ENCODE measurements at regions not wholly inside any gene's neighbourhood (a gene's known extent, or its start where the extent isn't known, plus 50 kb on each side); places are given as distances from the start of the nearest gene placed in this dataset.

DNA sequence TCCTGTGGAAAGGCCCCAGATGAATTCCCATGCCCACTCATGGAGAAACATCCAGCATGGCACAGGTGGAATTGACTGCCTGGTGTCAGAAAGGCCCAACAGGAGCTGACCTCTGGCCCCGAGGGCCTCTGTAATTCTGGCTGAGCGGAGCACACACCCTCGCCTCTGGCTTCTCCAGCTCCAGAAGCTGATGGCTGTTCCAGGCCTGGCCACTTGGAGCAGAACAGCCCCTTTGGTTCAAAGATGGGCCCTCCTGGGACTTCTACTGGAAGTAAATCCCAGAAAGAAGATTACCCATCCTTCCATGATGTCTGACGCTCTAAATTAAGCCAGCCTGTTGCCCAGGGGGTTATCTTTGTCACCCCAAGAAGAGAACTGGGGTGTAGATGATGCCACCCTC is 275.1 kb upstream of the CDH4 start:
- DNase-seq, result no peak

DNA sequence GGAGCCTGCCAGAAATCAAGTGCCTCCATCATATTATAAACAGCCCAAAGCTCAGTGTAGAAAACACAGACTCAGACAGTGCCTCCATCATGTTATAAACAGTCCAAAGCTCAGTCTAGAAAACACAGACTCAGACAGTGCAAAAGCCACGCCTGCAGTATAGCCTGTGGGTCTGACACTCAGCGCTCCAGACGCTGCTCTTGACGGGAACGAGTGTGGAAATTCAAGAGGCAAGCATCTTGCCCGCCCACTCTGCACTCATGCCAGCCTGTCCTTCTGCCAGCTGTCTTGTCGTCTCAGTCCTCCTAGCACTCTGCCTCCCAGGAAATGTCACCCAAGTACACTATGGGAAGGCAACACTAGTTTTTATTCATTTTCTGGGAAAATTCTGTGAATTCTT is 274.2 kb upstream of the CDH4 start:
- DNase-seq, result no peak

DNA sequence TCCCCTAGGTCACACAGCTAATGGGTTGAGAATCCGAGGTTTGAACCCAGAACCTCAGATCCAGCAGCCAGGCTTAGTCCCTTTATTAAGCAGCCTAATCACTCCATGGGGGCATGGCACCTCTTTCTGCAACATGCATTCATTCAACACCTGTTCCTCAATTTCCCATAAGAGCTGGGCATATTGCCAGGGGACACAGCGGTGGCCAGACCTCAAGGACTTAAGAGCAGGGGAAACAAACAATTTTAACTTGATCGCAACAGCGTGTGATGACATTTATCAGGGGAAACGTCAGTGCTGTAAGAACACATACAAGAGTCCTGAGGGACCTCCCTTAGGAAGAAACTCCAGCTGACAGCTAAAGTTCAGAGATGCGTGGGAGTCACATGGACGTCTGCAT is 267.4 kb upstream of the CDH4 start:
- no peak for DNase-seq

DNA sequence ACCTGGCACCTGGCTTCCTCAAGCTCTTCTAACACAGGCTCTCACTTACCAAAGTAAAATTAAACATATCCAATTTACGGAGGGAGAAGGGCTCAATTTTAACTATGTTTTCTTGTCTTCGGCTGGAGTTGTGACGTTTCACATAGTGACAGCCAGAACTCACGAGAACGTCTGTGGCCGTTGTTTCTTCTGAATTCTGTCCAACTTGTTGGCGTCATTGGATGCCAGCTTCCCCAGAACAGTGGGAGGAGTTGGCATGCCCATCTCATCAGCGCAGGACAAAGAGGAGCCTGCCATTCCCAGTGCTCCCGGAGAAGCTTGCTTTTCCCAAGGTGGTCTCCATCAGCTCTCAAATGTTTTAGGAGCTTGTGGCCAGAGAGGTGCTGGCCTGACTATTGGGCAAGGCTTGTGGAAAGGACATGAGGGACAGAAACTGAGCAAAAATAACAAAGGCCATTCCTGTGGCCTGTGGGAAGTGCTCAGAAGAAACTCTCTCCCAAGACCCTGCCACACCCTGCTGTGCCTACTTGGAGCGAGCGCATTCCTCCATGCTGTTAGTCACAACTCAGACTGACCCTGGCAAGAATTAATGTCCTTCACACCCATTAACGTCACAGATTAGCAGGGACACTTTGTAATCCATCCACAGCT is 265.4 kb upstream of the CDH4 start:
- no peak for DNase-seq

DNA sequence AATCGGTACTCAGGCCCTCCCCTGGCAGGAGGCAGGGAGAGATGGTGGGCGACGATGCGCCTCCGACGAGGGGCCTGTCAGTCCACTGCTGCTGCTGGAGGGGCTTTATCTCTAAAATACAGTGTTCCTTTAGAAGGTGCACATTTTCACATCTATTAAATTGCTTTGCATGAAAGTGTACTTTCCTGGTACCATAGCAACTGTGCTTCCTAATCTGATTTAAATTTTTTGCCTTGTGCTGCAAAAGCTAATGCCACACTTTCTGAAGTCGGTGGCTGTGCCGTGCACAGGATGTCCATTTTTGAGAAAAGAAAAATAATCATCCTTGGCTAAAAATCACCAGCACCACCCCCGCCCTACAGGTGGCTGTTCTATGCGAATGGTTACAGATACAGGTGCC is 262.0 kb upstream of the CDH4 start:
- DNase-seq, result no peak

DNA sequence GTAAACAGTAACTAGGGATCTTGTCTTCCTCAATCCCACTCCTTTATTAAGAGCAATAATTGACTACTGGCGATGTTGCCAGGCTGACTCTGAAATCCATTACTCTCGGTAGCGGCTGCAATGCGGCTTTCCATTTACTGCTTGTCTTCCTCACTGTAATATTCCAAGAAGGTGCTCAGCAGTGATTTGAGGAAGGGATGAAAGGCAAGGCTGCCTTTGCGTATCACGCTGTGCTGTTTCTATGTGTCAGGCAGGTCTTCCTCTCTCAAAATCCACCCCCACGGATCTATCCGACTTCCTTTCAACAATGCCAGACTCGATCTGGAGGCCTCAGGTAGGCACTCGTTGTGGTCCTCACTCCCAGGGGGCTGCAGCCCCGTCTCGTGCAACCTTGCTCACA is 261.4 kb upstream of the CDH4 start:
- DNase-seq, result no peak

DNA sequence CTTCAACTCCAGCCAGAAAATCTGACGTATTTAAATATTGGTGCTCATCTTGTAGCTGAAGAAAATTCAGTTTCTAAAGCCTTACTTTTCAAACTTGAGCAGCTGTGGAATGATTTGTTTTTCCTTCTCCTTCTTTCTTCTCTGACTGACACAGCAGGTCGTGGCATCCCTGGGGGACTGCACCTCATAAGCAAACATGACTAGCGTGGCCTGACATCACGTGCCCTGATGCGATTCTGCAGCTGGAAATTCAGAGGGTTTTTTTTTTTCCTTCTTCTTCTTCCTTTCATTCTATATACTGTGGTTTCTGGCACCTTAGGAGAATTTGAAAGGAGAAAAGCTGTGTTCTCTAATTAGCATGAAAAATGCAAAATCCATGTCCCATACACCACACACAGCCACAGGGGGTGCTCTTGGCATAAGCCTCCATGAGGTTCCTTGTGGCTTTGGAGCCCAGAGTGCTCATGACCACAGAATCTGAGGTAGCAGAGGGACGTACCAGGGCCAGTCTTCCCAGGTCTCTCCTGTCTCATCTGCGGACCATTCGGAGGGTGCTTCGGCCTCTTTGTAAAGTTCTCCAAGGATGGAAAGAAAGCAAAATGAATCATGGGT is 258.5 kb upstream of the CDH4 start:
- DNase-seq, result no peak

DNA sequence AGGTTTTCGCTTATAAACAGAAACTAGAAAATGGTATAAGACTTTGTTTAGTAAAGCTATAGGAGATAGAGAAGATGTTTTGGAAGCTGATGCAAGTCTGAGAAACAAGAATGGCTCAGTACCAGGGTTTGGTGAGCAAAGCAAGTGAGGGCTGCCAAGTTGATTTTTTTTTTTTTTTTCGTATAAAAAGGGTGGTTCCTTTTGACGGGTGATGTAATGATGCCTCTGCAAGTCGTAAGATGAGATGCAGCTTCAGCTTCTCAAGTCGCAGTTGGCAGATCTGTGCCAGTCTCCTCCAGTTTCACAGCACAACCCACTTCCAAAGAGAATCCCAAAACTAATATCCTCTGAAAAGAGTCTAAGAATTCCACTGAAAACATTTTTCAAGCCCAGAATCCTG is 252.8 kb upstream of the CDH4 start:
- no peak for DNase-seq

DNA sequence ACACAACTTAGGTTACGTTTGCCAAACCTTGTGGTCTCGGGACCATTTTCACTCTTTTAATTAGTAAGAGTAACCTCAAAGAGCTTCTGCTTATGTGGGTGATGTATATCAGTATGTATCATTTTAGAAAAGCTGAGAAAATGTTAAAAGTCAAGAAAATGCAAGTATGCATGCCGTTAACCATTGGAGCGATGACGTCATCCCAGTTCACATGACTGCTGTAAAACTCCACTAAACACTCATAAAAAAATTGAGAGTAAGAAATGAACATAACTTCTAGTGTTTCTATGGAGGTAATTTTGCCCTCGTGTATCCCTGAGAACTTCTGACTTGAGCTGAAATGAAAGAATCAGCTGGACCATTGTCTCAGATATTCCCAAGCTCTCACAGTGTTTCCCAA is 250.0 kb upstream of the CDH4 start:
- DNase-seq, result no peak

DNA sequence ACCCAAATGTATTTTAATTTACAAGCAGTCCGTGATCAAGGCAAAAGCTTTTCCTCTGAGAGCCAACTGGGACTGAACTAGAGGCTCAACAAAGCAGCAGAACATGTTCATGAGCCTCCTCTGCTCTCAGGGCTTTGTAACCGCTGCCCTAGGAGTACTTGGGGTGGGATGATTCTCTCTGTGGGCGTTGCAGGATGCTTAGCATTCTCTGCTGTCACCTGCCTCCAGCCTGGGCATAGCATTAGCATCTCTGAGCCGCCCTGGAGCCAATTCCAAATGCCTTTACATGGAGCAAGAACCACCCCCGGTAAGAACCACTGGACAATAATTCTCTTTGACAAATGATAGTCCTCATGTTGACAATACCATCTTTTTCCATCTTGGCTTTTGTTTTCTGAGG is 237.6 kb upstream of the CDH4 start:
- DNase-seq, result no peak

DNA sequence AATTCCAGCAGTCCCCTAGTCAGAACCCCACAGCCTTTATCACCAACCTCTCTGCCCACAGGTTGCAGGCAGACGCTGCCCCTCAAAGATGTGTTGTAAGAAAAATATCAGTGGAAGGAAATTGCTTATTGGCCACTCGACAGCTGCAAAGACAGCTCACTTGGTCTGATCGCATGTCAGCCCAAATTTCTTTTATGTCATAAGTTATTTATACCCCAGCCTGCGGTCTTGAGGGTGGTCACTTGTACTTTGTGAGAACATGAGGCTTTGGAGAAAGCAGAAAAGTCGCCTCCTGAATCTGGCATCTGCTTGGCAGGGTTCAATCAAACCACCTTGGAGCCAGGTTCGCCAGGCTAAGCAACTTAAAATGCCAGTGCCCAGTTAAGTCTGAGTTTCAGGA is 236.5 kb upstream of the CDH4 start:
- no peak for DNase-seq

DNA sequence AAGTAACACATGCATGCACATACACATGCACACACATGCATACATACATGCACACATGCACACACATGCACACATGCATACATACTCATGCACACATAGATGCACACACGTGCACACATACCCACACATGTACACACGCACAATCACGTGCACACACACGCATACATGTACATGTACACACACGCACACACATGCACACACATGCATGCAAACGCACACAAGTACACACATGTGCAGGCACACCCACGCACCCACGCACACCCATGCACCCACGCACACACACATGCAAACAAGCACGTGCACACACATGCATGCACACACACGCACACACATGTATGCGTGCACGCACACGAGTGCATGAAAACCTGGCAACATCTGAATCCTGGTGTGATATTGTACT is 232.7 kb upstream of the CDH4 start:
- DNase-seq, result no peak

DNA sequence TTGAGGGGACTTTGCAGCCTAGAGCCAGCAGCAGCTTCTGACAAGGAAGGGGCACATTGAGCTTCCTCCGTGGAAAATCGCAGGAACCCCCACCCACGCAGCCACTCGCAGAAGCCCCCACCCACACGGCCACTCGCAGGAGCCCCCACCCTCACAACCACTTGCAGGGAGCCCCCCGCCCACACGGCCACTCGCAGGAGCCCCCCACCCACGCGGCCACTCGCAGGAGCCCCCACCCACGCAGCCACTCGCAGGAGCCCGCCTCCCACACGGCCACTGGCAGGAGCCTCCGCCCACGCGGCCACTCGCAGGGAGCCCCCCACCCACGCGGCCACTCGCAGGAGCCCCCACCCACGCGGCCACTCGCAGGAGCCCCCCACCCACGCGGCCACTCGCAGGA is 228.4 kb upstream of the CDH4 start:
- no peak for DNase-seq

DNA sequence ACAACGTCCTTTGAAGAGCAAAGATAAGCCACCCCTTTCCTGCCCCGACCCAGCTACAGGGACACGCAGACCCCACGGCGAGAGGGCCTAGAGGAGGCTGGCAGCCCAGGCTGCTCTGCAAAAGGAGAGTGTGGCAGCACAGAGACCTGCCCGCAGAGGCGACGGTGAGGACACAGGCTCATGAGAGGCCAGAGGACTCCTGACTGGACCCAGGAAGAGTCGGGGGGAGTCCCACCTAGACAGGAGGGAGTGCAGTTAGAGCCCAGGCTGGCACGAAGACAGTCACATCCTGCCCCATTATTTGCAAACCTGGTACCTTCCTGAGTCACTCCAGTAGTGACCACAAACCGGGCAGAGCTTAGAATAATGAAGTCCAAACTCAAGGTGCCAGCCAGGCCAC is 227.7 kb upstream of the CDH4 start:
- no peak for DNase-seq

DNA sequence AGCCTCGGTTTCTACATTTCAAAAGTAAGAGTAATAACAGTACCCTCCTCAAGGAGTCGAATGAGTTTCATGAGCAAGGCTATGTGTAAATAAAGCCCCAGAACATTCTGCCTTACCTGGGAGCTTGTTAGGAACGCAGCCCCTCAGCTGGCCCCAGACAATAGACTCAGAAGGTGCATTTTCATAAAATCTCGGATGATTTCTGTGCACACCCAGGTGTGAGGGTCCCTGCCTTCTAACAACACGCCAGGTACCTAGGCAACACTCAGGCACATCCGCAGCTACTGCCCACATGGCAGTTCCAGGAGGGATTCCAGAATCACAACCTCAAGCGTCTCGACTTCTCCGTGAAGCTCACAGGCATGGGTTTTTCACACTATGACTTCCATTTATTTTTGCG is 226.5 kb upstream of the CDH4 start:
- no peak for DNase-seq

DNA sequence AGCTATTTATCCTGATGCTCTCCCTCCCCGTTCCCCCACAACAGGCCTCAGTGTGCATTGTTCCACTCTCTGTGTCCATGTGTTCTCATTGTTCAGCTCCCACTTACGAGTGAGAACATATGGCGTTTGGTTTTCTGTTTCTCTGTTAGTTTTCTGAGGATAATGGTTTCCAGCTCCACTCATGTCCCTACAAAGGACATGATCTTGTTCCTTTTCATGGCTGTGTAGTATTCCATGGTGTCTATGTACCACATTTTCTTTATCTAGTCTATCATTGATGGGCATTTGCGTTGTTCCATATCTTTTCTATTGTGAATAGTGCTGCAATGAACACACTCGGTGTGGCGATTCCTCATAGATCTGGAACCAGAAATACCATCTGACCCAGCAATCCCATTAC is 225.9 kb upstream of the CDH4 start:
- no peak for DNase-seq

DNA sequence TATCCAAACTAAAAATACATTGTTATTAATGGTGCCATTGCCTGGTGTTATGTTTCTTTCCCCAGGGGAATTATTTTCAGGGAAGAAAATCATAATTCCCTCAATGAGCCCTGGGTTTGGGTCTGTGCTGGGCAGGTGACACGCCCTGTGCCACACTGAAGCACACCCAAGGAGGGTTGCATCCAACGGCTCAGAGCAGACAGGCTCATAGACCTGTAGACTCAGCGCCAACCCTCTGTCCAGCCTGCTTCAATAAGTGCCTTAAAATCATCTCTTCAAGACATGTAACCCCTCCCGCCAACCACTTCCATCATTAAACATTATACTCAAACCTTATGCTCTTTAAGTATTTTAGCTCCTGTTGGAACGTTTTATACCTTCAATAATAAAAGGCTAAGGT is 225.3 kb upstream of the CDH4 start:
- DNase-seq, result no peak

DNA sequence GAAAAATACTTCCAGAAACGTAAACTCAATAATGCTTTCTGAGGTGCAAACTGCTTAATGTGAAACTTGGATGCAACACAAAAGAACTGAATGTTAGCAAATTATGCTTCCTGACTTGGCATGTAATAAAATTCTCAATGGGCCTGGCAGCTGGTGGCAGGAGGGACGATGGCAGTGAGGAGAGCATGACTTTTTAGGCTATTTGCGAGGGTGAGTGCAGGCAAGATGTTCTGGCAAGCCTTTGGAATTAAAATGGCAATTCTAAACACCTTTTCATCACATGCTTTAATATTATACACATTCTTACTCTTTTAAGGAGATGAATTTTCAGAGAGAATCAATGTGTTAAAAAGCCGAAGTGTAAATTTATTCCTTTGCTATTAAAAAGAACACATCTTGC is 224.8 kb upstream of the CDH4 start:
- DNase-seq, result no peak

DNA sequence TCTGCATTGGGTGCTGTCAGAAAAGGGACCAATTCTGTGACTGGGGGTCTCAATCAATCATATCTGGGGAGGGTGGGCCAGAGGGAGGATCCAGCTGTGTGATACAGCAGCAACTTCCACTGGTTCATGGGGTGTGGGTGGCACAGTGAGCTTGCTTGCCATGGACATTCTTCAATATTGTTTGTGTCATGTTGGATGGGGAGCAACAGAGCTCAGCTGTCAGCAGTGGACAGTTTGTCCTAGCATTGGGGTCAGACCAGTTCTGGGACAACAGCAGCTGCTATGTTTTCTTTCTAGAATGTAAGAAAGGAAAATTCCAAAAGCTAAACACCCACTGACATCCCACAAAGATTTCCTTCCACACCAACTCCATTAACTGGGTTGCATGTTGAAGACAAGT is 221.9 kb upstream of the CDH4 start:
- no peak for DNase-seq

DNA sequence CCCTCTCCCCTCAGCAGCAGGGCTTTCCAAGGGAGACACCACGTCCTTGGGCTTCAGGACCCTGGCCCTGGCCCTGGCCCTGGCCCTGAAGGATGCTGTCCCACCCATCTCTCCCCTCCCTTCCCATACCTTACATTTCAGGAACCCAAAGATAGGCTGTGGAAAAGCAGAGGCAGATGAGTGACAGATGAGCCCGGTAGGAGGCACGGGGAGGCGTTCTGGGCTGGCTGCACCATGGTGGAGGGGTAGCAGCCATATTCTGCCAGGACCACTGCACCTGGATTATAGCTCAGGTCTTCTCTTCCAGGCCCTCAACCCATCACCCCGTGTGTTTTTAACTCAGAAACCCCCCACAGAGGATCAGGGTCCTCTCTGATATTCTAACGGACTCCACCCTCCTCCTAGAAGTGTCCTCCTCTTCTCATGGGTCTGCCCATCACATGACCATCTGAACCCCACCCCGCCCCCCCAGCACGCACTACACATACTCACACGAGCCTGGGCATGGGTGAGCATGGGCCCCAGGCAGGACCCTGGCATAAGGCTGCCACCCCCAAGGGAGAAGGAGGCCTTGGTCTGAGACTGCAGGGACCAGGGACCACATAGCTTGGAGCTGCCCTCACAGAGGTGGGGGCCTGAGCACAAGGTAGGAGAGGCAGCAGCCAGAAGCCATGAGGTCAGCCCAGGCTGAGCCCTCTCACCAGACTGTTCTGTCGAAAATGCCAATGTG is 220.8 kb upstream of the CDH4 start:
- DNase-seq, result no peak

DNA sequence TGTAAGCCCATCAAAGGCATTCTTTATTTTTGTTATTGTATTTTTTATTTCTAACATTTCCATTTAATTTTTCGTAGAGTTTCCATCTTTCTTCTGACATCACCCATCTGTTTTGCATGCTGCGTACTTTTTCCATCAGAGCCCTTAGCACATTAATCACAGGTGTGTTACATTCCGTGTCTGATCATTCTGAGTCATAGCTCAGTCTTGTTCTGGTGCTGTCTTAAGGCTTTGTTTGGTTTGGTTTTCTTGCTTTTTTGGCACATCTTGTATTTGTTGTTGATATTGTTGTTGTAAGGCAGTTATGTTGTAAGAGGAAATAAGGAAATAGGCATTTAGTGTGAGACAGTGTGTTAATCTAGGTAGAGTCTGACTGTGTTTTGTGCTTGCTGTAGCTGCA is 214.6 kb upstream of the CDH4 start:
- no peak for DNase-seq

DNA sequence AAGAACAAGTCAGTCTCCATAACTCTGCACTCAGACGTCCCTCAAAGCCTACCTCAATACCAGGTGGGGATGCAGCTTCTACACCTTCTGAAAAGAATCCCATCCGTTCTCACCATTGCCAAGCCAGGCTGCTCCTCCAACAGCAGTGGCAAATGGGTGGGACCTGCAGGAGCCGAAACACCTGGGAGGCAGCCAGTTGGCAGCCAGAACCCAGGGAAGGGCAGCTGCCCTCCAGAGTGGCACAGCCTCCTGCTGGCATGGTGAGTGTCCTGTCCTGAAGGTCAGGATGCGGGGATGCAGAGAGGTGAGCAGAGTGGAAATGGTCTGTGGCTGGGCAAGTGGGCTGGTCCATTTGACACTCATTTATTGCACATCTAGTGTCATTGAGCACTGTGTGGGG is 210.6 kb upstream of the CDH4 start:
- no peak for DNase-seq

DNA sequence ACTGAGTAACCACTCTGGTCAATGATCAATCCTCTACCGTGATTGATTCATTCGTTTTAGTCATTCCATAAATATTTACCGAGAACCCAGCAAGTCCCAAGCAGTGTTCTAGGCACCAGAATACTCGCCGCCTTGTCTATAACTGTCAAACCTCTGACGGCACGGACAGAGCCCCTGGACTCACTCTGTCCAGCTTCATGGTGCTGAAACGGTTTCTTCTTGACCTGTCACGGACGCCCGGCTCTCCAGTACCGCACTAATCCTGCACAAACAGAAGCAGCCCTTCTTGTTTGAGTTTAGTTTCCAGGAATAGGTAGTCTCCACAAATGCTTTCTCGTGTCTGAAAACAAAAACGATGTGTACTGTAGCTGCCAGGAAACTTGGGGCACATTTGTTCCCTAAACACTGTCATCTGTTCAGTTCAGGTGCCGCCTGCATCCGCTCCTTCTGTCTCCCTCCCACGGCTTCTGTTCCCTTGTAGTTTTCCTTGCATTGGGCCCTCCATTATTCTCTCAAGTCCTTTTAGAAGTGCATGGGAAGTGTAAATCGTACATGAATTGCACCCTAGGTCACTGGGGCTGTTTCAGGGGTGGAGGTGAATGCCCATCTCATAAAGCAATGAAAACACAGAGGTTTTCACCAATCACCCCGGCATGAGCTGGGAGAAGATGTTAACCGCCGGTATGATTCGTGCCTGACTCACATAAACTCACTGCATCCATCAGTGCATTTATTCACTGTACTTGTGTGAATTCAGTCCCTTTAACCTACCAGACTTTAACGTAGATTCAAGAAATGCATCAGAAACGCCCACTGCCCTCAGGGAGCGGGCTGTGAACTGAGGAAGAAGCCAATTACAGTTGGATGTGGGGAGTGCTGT is 209.3 kb upstream of the CDH4 start:
- DNase-seq, result no peak

DNA sequence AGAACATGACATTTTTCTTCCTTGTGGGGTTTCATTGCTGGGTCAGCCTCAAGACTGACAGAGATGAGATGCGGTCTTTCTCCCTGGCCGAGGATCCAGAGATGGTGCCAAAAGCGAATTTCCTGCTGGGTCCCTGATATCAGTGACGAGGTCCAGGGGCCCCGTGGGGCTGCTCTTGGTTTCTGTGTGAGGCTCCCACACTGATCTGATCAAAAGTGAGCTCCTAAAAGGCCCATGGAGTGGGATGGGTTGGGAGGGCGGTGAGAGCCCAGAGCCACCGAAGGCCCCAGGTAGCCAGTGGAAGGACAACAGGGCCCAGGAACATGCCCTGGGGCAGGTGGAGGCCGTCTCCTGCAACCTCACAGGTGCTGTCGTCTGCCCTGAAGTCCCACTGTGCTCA is 208.4 kb upstream of the CDH4 start:
- no peak for DNase-seq

All from activated CD4-positive, alpha-beta T cell treated with anti-CD3 and anti-CD28 coated beads, Interleukin-10, Interleukin-2, amounts not matched to agents 100 ng/mL and 50 ng/mL, durations not matched to agents 16 hours and 8 hours (primary cell).